ENCODE measurements at regions not wholly inside any gene's neighbourhood (a gene's known extent, or its start where the extent isn't known, plus 50 kb on each side); places are given as distances from the start of the nearest gene placed in this dataset.
"Not testable (repeated sequence)": the region's sequence is repeated elsewhere in the genome, so short reads cannot be mapped to it uniquely, and the experiment has no call there.

DNA sequence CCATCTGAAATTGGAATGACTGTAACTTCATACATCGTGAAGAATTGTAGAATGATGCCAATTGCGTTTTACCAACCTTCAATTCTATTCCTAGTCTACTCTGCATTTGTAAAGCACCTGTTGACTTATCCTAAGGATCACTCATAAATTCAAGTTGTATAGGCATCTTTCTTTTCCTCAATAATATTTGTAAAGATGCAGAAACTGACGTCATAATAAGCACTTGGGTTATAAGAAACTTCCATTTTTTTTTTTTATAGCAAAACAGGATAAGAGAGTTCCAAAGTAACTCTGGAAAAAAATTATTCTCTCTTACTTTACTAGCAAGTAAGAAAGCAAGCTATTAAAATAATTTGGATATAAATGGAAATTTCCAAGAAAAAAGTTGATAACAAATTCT, 1377.4 kb upstream of the ACVR2A start:
- no peak for DNase-seq (ENCODE audit: low spot score)

DNA sequence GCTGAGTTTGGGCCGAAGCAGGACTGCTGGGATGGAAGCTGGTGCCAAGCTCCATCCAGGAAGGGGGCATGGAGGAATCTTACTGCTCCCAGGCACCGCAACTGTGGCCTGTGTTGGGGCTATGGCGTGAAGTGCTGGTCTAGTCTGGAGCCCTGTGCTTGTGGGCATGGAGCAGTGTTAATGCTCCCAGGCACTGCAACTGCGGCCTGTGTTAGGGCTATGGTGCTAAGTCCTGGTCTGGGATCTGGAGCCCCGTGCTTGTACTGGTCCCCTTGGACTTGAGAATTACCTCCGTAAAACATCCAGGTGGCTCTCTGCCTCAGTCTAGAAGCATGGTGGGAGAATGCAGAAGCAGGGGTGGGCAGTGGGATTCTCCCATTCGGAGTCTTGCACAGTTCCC, 1379.4 kb upstream of the ACVR2A start:
- DNase-seq (ENCODE audit: low spot score): no peak

DNA sequence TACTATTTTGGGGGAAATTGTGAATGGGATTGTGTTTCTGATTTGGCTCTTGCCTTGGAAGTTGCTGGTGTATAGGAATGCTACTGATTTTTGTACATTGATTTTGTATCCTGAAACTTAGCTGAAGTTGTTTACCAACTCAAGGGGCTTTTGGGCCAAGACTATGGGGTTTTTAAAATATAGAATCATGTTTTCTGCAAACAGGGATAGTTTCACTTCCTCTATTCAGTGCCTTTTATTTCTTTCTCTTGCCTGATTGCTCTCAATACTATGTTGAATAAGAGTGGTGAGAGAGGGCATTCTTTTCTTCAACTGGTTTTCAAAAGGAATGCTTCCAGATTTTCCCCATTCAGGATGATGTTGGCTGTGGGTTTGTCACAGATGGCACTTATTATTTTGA, 1383.8 kb upstream of the ACVR2A start:
- DNase-seq (ENCODE audit: low spot score): no peak

GRCh38 chr2:146458585-146458984, 1386.2 kb upstream of the ACVR2A start:
- DNase-seq (ENCODE audit: low spot score): no peak

DNA sequence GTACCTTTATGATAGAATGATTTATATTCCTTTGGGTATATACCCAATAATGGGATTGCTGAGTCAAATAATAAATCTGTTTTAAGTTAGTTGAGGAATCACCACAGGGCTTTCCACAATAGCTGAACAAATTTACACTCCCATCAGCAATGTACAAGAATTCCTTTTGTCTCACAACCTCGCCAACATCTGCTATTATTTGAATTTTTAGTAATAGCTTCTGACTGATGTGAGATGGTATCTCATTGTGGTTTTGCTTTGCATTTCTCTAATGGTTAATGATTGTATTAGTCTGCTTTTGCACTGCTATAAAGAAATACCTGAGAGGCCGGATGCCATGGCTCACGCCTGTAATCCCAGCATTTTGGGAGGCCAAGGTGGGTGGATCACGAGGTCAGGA, 1387.6 kb upstream of the ACVR2A start:
- no peak for DNase-seq (ENCODE audit: low spot score)

- no peak for DNase-seq (ENCODE audit: low spot score)
Observed at GRCh38 chr2:146455325-146455724, 1389.5 kb upstream of the ACVR2A start.

GRCh38 chr2:146451972-146452371, 1392.9 kb upstream of the ACVR2A start:
- DNase-seq (ENCODE audit: low spot score): no peak

DNA sequence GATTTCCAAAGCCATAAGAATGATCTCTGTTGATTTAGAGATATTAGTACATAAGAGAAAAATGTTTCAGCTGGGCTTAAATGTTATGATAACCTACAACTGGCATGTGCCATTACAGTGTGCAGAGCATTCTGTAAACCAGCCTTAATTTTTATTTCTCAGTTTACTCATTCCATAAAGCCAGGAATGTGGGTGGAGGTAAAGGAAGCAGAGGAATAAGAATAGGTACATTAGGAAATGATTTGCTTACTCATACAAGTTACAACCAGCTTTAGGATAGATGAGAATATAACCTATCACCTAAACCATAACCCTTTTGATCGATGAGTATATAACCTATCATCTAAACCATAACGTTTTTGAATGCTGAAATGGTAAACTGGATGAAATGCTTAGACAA, 1394.7 kb upstream of the ACVR2A start:
- DNase-seq (ENCODE audit: low spot score): no peak

GRCh38 chr2:146444987-146445386, 1399.8 kb upstream of the ACVR2A start:
- no peak for DNase-seq (ENCODE audit: low spot score)

GRCh38 chr2:146444085-146444484, 1400.7 kb upstream of the ACVR2A start:
- DNase-seq (ENCODE audit: low spot score): no peak

DNA sequence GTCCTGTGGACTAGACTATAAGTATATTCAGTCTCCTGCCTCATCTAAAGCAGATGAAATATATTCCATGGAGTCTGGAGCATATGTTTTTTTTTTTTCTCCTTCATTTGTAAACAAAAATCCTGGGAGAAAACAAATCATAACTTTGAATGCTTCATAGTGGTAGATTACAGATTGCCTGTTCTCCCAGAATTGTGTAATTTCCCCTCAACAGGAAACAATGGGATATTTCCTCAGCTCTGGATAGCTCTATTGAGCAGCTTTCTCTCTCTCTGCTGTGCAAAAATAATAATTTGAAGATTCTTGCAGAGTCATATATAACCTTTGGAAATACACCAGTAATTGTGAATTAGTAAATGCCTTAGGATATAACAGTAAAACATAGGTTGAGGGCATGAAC, 1406.6 kb upstream of the ACVR2A start:
- DNase-seq (ENCODE audit: low spot score): no peak

DNA sequence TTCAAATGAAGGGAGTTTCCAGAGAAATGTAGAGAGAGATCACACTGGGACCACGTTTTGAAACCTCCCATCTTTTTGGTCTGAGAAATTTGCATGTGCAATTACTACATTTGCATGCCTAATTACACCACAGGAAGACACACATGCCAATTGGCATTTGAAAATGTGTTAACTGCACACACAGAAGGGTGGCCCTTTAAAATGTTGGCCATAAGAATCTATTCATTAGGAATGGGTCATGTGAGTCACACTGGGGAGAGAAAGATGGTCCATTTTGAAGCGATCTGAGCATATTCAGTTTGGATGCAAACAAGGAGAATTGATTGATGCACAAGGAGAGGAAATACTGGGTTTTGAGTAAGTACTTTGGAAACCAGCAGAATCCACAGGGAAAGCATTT, 1407.1 kb upstream of the ACVR2A start:
- no peak for DNase-seq (ENCODE audit: low spot score)

DNA sequence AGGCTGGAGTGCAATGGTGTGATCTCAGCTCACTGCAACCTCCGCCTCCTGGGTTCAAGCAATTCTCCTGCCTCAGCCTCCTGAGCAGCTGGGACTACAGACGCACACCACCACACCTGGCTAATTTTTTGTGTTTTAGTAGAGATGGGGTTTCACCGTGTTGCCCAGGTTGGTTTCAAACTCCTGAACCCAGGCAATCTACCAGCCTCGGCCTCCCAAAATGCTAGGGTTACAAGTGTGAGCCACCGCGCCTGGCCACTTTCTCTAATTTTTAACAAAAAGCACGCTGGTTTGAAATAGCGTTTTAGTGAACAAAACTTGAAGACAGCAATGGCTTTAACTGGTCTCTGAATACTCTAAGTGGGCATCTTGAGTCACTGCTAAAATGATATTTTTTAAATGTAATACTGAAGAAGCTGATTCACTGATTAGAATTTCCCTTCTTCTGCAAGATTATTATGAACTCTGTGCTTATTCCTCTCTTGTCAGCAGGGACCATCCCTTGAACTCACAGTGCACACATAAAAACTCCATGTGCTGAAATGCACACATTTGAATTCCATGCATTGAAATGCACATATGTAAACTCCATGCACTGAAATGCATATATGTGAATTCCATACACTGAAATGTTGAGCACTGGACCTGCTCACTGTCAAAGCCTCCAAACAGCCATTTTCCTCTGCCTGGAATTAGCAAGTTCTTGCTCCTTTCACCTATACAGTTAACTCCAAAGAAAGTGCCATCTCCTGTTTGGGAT, 1411.5 kb upstream of the ACVR2A start:
- DNase-seq (ENCODE audit: low spot score): no peak

DNA sequence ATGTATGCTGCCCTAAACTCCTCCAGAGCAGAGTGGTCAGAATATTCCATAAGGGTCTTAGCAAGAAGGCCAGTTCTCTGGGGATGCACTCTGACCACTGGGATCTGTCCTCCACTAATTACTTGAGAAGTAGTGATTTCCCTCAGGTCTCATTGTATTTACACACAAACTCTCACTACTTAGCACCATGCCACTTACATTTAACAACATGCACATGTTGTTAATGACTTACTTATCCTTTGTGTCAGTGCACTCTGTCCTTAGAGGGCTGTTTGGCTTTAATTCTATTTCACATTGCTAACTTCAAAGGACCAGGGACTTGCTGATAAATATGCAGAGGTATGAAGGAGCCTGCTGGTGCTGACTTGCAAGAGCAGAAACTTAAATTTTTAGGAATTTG, 1415.5 kb upstream of the ACVR2A start:
- DNase-seq (ENCODE audit: low spot score): no peak

DNA sequence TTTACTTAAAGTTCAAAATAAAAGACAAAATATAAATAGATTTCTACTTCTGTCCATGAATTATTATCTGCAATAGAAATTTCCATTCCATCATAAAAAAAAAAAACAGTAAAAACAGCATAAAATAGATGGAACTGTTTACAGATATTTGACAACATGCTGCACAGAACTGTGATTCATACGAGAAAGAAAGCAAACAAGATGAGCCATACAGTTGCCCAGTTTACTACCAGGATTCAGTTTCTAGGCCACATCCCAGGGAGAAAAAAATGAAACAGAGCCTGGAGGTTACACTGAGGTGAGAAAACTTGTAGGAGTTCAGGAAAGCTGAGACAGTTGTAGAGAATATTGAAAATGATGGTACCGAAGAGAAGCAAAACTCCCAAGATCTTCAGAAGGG, 1426.9 kb upstream of the ACVR2A start:
- no peak for DNase-seq (ENCODE audit: low spot score)

- no peak for DNase-seq (ENCODE audit: low spot score)
Observed at GRCh38 chr2:146415291-146415690, 1429.5 kb upstream of the ACVR2A start.

GRCh38 chr2:146414456-146414855, 1430.4 kb upstream of the ACVR2A start:
- DNase-seq (ENCODE audit: low spot score): no peak

DNA sequence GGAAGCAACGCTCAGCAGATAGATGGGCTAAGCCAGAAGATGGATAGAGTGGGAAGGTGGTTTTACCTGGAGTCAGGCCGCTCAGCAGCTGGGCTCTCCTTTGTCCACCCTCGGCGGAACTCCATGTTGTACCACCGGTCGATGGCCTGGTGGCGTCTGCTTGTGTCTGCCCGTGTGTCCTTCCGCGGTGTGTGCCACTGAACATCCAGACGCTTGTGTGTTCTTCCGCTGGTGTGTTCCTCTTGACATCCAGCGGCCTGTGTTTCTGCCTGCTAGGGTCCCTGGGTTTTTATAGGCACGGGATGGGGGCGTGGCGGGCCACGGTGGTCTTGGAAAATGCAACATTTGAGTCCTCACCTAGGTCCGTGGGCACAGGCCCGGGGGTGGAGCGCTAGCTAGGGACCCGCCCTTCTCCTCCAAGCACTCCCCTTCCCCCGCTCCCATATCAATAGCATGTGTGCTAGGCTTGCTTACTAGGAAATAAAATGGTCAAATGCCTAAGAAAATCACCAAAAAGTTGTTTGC, 1431.7 kb upstream of the ACVR2A start:
- no peak for DNase-seq (ENCODE audit: low spot score)

DNA sequence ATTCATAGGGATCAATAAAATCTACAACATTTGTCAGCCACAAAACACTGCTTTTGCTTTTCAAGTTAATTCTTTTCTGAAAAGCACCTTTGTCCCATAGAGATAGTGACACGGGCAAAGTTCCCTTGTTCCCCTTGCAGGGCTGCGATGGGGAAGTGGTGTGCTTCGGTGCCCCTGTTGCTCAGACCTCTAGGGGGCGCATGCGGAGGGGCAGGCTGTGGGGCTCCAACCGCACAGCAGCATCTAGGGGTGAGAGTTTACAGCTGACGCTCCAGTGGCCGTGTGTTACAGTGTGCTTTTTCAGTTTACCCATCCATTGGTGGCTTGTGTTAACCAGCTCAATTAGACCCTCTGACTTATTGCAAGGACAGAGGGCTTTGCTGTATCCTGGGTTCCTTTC, 1432.2 kb upstream of the ACVR2A start:
- DNase-seq (ENCODE audit: low spot score): peak; percentile 3

DNA sequence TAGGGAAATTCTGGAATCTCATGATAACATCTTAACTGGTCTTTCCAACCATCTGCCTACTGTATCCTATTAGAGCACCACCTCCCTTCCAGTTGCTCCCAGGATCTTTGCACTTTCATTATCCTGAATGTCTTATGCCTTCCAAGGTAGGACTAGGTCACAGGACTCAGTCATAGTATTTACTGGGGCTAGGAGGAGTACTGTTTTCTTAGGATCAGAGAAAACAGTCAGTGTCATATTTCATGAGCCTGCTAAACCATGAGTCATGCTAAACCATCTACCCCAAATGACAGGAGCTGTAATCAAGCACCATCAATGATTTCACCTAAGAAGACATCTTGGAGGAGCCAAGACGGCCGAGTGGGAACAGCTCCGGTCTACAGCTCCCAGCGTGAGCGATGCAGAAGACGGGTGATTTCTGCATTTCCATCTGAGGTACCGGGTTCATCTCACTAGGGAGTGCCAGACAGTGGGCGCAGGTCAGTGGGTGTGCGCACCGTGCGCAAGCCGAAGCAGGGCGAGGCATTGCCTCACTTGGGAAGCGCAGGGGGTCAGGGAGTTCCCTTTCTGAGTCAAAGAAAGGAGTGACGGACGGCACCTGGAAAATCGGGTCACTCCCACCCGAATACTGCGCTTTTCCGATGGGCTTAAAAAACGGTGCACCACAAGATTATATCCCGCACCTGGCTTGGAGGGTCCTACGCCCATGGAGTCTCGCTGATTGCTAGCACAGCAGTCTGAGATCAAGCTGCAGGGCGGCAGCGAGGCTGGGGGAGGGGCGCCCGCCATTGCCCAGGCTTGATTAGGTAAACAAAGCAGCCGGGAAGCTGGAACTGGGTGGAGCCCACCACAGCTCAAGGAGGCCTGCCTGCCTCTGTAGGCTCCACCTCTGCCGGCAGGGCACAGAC, 1439.2 kb upstream of the ACVR2A start:
- not testable (repeated sequence) for DNase-seq (ENCODE audit: low spot score)

DNA sequence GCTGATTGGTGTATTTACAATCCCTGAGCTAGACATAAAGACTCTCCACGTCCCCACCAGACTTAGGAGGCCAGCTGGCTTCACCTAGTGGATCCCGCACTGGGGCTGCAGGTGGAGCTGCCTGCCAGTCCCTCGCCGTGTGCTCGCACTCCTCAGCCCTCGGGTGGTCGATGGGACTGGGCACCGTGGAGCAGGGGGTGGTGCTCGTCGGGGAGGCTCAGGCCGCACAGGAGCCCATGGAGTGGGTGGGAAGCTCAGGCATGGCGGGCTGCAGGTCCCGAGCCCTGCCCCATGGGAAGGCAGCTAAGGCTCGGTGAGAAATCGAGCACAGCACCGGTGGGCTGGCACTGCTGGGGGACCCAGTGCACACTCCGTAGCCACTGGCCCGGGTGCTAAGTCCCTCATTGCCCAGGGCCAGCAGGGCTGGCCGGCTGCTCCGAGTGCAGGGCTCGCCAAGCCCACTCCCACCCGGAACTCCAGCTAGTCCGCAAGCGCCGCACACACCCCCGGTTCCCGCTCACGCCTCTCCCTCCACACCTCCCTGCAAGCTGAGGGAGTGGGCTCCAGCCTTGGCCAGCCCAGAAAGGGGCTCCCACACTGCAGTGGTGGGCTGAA, 1441.2 kb upstream of the ACVR2A start:
- DNase-seq (ENCODE audit: low spot score): not testable (repeated sequence)

DNA sequence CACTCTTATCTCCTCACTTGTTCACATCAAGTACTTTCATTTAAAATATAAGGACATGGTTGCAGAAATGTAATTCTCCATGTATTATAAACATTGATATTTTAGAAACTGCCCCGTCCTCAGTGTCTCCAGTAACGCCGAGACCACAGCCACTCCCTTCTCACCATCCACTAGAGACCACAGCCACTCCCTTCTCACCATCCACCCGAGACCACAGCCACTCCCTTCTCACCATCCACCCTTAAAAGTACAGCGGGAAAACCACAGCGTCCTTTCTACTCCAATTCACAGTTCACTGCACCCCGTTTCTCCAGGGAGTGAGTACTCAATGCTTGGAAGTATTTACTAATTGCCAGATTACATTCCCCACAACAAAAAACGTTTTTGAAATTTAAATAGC, 1452.2 kb upstream of the ACVR2A start:
- DNase-seq (ENCODE audit: low spot score): no peak

DNA sequence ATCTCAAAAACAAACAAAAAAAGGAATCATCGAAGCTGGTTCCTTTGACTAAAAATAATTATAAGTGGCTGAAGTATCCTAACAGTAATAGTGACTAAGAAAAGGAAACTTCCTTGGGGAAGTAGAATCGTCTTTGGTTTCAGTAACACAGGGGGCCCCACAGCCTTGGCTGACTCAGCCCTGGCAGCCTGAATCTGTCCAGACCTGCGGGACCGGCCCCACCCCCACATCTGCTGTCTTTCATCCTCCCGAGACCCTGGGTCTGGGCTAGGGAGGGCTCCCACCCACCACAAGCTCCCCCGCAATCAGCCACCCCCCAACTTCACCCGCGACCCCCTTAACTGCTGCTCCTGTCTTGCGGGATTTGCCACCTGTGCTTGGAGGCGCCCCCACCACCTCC, 1452.6 kb upstream of the ACVR2A start:
- DNase-seq (ENCODE audit: low spot score): no peak
